Mesendoderm (in vitro differentiated cells): ENCODE measurements at regions not wholly inside any gene's neighbourhood (a gene's known extent, or its start where the extent isn't known, plus 50 kb on each side); places are given as distances from the start of the nearest gene placed in this dataset.

ENCODE experiments used
- DNase-seq: peaks from one replicate; pipeline ENCODE4 v3.0.0; 2013
- H2AK5ac ChIP-seq: 2 replicates; pipeline ENCODE4 v1.6.1; 2013; ENCODE audit warnings: low read length, inconsistent platforms
- H2BK120ac ChIP-seq: 2 replicates; pipeline ENCODE4 v1.6.1; 2013; ENCODE audit warnings: low read depth, mild to moderate bottlenecking, low read length, moderate library complexity, mixed read lengths
- H2BK15ac ChIP-seq: replicated peaks from 2 replicates; pipeline ENCODE4 v1.6.1; 2013; ENCODE audit warnings: low read depth, mild to moderate bottlenecking, moderate library complexity
- H2BK5ac ChIP-seq: 2 replicates; pipeline ENCODE4 v1.6.1; 2013; ENCODE audit warnings: low read length, inconsistent platforms
- H3K18ac ChIP-seq: 2 replicates; pipeline ENCODE4 v1.6.1; 2013; ENCODE audit warnings: mild to moderate bottlenecking, low read length, mixed read lengths
- H3K23ac ChIP-seq: one replicate; pipeline ENCODE4 v1.6.1; 2013; ENCODE audit warnings: low read length
- H3K27ac ChIP-seq: 2 replicates; pipeline ENCODE4 v1.5.1; 2013; ENCODE audit warnings: low read depth, mild to moderate bottlenecking, inconsistent platforms, low read length, moderate library complexity
- H3K27me3 ChIP-seq: 2 replicates; pipeline ENCODE4 v1.6.1; 2013; ENCODE audit warnings: low read length, control low read depth, mild to moderate bottlenecking, inconsistent platforms; ENCODE audit not compliant: insufficient read depth, poor library complexity
- H3K36me3 ChIP-seq: 2 replicates; pipeline ENCODE4 v1.6.1; 2013; ENCODE audit warnings: low read length, inconsistent platforms; ENCODE audit not compliant: control insufficient read depth, insufficient read depth
- H3K4ac ChIP-seq: one replicate; pipeline ENCODE4 v1.6.1; 2013; ENCODE audit warnings: low read depth, mild to moderate bottlenecking, low read length, moderate library complexity
- H3K4me1 ChIP-seq: 2 replicates; pipeline ENCODE4 v1.6.1; 2013; ENCODE audit warnings: low read depth, low read length, inconsistent platforms; ENCODE audit not compliant: control insufficient read depth
- H3K4me2 ChIP-seq: 2 replicates; pipeline ENCODE4 v1.6.1; 2013; ENCODE audit warnings: low read length
- H3K4me3 ChIP-seq: 2 replicates; pipeline ENCODE4 v1.5.1; 2013; ENCODE audit warnings: mild to moderate bottlenecking, low read length
- H3K56ac ChIP-seq: one replicate; pipeline ENCODE4 v1.6.1; 2013; ENCODE audit warnings: low read length
- H3K79me1 ChIP-seq: 2 replicates; pipeline ENCODE4 v1.6.1; 2013; ENCODE audit warnings: low read length, inconsistent platforms
- H3K79me2 ChIP-seq: 2 replicates; pipeline ENCODE4 v1.6.1; 2013; ENCODE audit warnings: mild to moderate bottlenecking, low read length; ENCODE audit not compliant: control insufficient read depth, insufficient read depth
- H3K9ac ChIP-seq: 2 replicates; pipeline ENCODE4 v1.6.1; 2013; ENCODE audit warnings: low read length, inconsistent platforms
- H4K5ac ChIP-seq: one replicate; pipeline ENCODE4 v1.6.1; 2013; ENCODE audit warnings: low read length
- H4K8ac ChIP-seq: one replicate; pipeline ENCODE4 v1.6.1; 2013; ENCODE audit warnings: low read depth, mild to moderate bottlenecking, control low read depth, low read length, moderate library complexity
- WGBS: extraction: QIAGEN DNeasy Blood & Tissue Kit; methylation state at CpG from one replicate; pipeline ENCODE4 v1.1.7; 2013; ENCODE audit warnings: low lambda C conversion rate, missing lambda C conversion rate; ENCODE audit not compliant: insufficient coverage; ENCODE audit errors: extremely low coverage; 5-methylcytosine and 5-hydroxymethylcytosine counted together

DNA sequence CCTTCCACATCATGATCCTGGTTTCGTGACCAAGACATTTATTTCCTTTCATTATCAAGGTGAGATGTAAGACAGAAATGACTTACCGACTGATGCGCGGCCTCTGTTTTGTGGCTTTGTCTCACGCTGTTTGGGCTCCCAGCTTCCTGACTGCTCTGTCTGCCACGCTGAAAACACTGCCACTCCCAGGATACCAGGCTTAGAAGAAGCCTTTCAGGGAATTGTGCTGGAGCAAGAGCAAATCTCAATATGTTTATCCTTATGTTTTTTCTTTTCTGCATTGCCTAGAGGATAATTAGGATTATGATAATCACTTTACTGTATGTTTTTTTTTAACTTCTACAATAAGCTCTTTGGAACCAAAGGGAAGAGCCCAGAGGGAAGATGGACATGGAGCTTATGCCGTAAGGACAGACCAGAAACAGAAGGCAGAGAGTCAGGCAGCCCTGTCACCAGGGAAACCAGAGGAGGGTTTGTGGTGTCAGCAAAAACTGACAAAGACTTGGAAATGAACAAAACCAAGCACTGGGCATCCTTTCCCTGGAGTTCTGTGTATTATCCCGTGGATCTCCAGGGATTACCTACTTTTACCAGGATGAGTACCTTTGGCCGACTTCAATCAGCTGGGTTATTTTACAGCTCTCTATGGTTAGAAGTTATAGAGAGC, 68.2 kb upstream of the ISX start:
- Histone ChIP-seq H2AK5ac (no peak overlapping the region), H4K8ac (no peak overlapping the region)
- no CpG with 5 or more reads among the region's 9 CpGs for WGBS

DNA sequence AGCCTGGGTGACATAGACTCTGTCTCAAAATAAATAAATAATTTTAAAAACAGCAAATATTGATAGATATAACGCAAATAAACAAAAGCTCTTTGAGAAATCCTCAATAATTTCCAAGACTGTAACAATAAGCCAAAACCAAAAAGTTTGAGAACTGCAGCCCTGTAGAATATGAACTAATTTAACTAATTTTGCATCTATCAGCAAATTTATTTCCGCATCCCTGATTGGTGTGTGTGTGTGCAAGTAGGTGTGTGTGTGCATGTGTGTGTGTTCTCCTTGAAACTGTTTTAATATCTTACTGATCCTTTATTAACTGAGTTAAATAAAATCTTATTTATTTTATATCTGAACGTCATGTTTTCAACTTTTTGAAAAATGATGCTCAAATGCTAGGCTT, 67.0 kb upstream of the ISX start:
- Histone ChIP-seq H2BK120ac (no peak overlapping the region), H3K4me1 (no peaks in the 10 kb centered on the region), H3K9ac (no peak overlapping the region), H3K79me1 (no peaks in the 10 kb centered on the region), H3K4ac (no peak overlapping the region), H3K23ac (no peak overlapping the region), H2AK5ac (no peak overlapping the region), H3K27ac (no peak overlapping the region), H3K27me3 (no peaks in the 10 kb centered on the region), H3K56ac (no peak overlapping the region), H2BK15ac (no peak overlapping the region), H4K8ac (no peak overlapping the region), H2BK5ac (no peak overlapping the region), H3K4me2 (no peak overlapping the region), H4K5ac (no peak overlapping the region), H3K4me3 (no peak overlapping the region), H3K18ac (no peak overlapping the region), H3K79me2 (no peaks in the 10 kb centered on the region), H3K36me3 (no peaks in the 10 kb centered on the region)
- no CpG with 5 or more reads among the region's 3 CpGs for WGBS
- DNase-seq: no peak

More for the DNA sequence above, 68.2 kb upstream of the ISX start:
- no peak overlapping the region for H2BK5ac ChIP-seq
- no peak overlapping the region for H3K4me3 ChIP-seq
- H3K4me1 ChIP-seq: no peaks in the 10 kb centered on the region
- H3K79me1 ChIP-seq: no peaks in the 10 kb centered on the region
- no peaks in the 10 kb centered on the region for H3K79me2 ChIP-seq
- H2BK120ac ChIP-seq: no peak overlapping the region
- no peaks in the 10 kb centered on the region for H3K27me3 ChIP-seq
- no peak overlapping the region for H3K9ac ChIP-seq
- H3K23ac ChIP-seq: no peak overlapping the region
- no peak overlapping the region for H4K5ac ChIP-seq
- H2BK15ac ChIP-seq: no peak overlapping the region
- no peak overlapping the region for H3K56ac ChIP-seq
- no peak overlapping the region for H3K18ac ChIP-seq
- H3K36me3 ChIP-seq: no peaks in the 10 kb centered on the region
- no peak for DNase-seq
- H3K4ac ChIP-seq: no peak overlapping the region
- H3K27ac ChIP-seq: no peak overlapping the region
- no peak overlapping the region for H3K4me2 ChIP-seq

DNA sequence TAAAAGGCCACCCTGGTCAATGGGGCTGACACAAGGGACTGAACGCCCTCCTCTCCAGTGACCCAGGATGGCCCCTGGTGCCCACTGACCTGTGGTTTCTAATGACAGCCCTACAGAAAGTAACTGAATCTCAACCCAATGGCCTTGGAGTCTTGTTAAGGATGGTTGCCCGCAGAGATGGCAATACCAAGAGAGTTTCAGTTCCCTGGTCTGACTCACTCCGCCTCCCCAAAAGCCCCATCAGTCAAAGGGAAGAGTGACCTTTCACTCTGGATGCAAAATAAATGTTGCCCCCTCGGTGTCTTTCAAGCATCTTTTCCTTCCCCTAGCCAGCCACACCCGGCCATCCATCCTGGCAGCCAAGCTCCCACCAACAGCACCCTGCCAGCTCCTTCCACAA, 57.7 kb upstream of the ISX start:
- Histone ChIP-seq H3K4me1 (no peaks in the 10 kb centered on the region), H2AK5ac (no peak overlapping the region), H3K23ac (no peak overlapping the region), H2BK120ac (no peak overlapping the region), H3K27me3 (no peaks in the 10 kb centered on the region), H3K56ac (no peak overlapping the region), H3K18ac (no peak overlapping the region), H4K8ac (no peak overlapping the region), H3K79me1 (no peaks in the 10 kb centered on the region), H3K27ac (no peak overlapping the region), H3K36me3 (no peaks in the 10 kb centered on the region), H3K79me2 (no peaks in the 10 kb centered on the region), H2BK15ac (no peak overlapping the region), H3K4me3 (no peak overlapping the region), H3K4ac (no peak overlapping the region), H3K4me2 (no peak overlapping the region), H3K9ac (no peak overlapping the region), H4K5ac (no peak overlapping the region), H2BK5ac (no peak overlapping the region)
- DNase-seq: no peak
- WGBS: no CpG with 5 or more reads among the region's 5 CpGs

DNA sequence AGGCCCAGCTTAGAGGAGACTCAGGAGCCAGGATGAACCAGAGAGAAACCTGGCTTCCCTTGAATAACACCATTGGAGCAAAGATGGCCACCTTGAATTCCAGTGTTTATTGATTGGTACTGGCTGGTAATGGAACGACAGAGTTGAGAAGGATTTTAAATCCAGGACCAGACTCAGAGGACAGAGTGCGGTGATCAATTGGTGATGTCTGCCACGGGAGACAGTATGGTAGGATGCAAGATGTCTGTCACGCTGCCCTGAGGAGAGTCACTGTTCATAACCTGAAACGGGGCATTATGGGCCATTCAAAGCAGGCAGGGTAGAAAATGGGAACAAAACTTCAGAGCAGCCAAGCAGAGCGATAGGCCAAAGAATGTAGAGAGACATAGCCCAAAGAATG, 55.4 kb upstream of the ISX start:
- Histone ChIP-seq H3K56ac (no peak overlapping the region), H2AK5ac (no peak overlapping the region), H2BK120ac (no peak overlapping the region), H4K5ac (no peak overlapping the region), H3K18ac (no peak overlapping the region), H2BK15ac (no peak overlapping the region), H3K27me3 (no peaks in the 10 kb centered on the region), H4K8ac (no peak overlapping the region), H3K36me3 (no peaks in the 10 kb centered on the region), H3K79me2 (no peaks in the 10 kb centered on the region), H3K4me1 (no peaks in the 10 kb centered on the region), H2BK5ac (no peak overlapping the region), H3K79me1 (no peaks in the 10 kb centered on the region), H3K27ac (no peak overlapping the region), H3K4ac (no peak overlapping the region), H3K4me3 (no peak overlapping the region), H3K23ac (no peak overlapping the region), H3K4me2 (no peak overlapping the region), H3K9ac (no peak overlapping the region)
- WGBS: no CpG with 5 or more reads among the region's 6 CpGs
- DNase-seq: no peak

DNA sequence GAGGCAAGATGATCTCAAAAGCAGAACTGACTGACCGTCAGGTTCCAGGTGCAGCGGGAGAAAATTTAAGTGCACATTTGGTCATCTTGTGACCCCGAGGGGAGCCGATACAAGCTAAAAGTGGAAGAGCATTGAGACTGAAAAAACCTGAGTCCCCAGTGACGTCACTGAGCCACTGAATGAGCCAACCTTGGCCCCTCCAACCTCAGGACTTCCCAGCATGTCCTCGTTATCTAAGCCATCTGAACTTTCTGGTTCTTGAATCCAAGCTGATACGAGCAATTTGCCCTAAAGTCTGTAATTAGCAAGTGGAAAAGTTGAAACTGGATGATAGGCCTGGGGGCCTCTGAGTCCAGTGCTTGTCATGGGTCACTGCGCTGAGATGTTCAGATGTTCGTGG, 51.1 kb upstream of the ISX start:
- Histone ChIP-seq H3K4me2 (no peak overlapping the region), H3K4me1 (no peaks in the 10 kb centered on the region), H3K56ac (no peak overlapping the region), H3K27me3 (no peaks in the 10 kb centered on the region), H3K79me2 (no peaks in the 10 kb centered on the region), H3K4ac (no peak overlapping the region), H2AK5ac (no peak overlapping the region), H2BK5ac (no peak overlapping the region), H3K79me1 (no peaks in the 10 kb centered on the region), H3K4me3 (no peak overlapping the region), H3K36me3 (no peaks in the 10 kb centered on the region), H3K27ac (no peak overlapping the region), H4K5ac (no peak overlapping the region), H3K18ac (no peak overlapping the region), H2BK15ac (no peak overlapping the region), H4K8ac (no peak overlapping the region), H3K9ac (no peak overlapping the region), H2BK120ac (no peak overlapping the region), H3K23ac (no peak overlapping the region)
- WGBS: no CpG with 5 or more reads among the region's 9 CpGs
- DNase-seq: no peak
